H9 (cell line): ENCODE measurements at regions not wholly inside any gene's neighbourhood (a gene's known extent, or its start where the extent isn't known, plus 50 kb on each side); places are given as distances from the start of the nearest gene placed in this dataset.

Experiments used
- DNase-seq: peaks from one replicate; pipeline ENCODE4 v3.0.0-alpha.2; 2017
- H2AFZ ChIP-seq: one replicate; pipeline ENCODE4 v1.6.1; 2013; ENCODE audit warnings: mild to moderate bottlenecking, low read length, control low read depth, moderate library complexity
- H2AK5ac ChIP-seq: 2 replicates; pipeline ENCODE4 v1.6.1; 2013; ENCODE audit warnings: low read length, control low read depth, mixed read lengths; ENCODE audit not compliant: insufficient read length
- H2BK120ac ChIP-seq: one replicate; pipeline ENCODE4 v1.6.1; 2013; ENCODE audit warnings: low read depth, mild to moderate bottlenecking, low read length, control low read depth, inconsistent platforms; ENCODE audit not compliant: poor library complexity, severe bottlenecking
- H2BK12ac ChIP-seq: 2 replicates; pipeline ENCODE4 v1.6.1; 2013; ENCODE audit warnings: low read length, control low read depth, mixed read lengths, low read depth; ENCODE audit not compliant: insufficient read length
- H2BK15ac ChIP-seq: 2 replicates; pipeline ENCODE4 v1.6.1; 2013; ENCODE audit warnings: low read depth, low read length, control low read depth
- H2BK20ac ChIP-seq: one replicate; pipeline ENCODE4 v1.6.1; 2013; ENCODE audit warnings: low read depth, mild to moderate bottlenecking, low read length, control low read depth, inconsistent platforms; ENCODE audit not compliant: poor library complexity, severe bottlenecking
- H2BK5ac ChIP-seq: 2 replicates; pipeline ENCODE4 v1.6.1; 2013; ENCODE audit warnings: low read length, control low read depth, mixed read lengths; ENCODE audit not compliant: insufficient read length
- H3K14ac ChIP-seq: 2 replicates; pipeline ENCODE4 v1.6.1; 2013; ENCODE audit warnings: low read length, control low read depth; ENCODE audit not compliant: insufficient read depth
- H3K18ac ChIP-seq: 2 replicates; pipeline ENCODE4 v1.6.1; 2013; ENCODE audit warnings: low read depth, mild to moderate bottlenecking, mixed read lengths, low read length, control low read depth; ENCODE audit not compliant: insufficient read length
- H3K23ac ChIP-seq: 2 replicates; pipeline ENCODE4 v1.6.1; 2013; ENCODE audit warnings: low read length, control low read depth, mixed read lengths, low read depth; ENCODE audit not compliant: insufficient read length
- H3K23me2 ChIP-seq: 2 replicates; pipeline ENCODE4 v1.6.1; 2013; ENCODE audit warnings: low read depth, mild to moderate bottlenecking, mixed read lengths, low read length, control low read depth; ENCODE audit not compliant: insufficient read length, poor library complexity, severe bottlenecking
- H3K27ac ChIP-seq: 2 replicates; pipeline ENCODE4 v1.5.1; 2013; ENCODE audit warnings: low read length, control low read depth, mixed read lengths, low read depth; ENCODE audit not compliant: insufficient read length
- H3K27me3 ChIP-seq: 2 replicates; pipeline ENCODE4 v1.6.1; 2013; ENCODE audit warnings: low read length, control low read depth, inconsistent platforms; ENCODE audit not compliant: insufficient read depth
- H3K4ac ChIP-seq: 2 replicates; pipeline ENCODE4 v1.6.1; 2013; ENCODE audit warnings: low read depth, mild to moderate bottlenecking, control low read depth, inconsistent platforms, low read length, moderate library complexity
- H3K4me1 ChIP-seq: 2 replicates; pipeline ENCODE4 v1.6.1; 2013; ENCODE audit warnings: low read length, control low read depth, inconsistent platforms; ENCODE audit not compliant: insufficient read depth
- H3K4me2 ChIP-seq: 2 replicates; pipeline ENCODE4 v1.6.1; 2013; ENCODE audit warnings: low read length, control low read depth, mixed read lengths; ENCODE audit not compliant: insufficient read length, insufficient read depth
- H3K56ac ChIP-seq: 2 replicates; pipeline ENCODE4 v1.6.1; 2013; ENCODE audit warnings: low read depth, mild to moderate bottlenecking, mixed read lengths, low read length, control low read depth; ENCODE audit not compliant: insufficient read length
- H3K79me1 ChIP-seq: 2 replicates; pipeline ENCODE4 v1.6.1; 2013; ENCODE audit warnings: low read depth, mild to moderate bottlenecking, moderate library complexity, low read length, control low read depth, inconsistent platforms; ENCODE audit not compliant: insufficient read depth, poor library complexity, severe bottlenecking
- H3K79me2 ChIP-seq: 2 replicates; pipeline ENCODE4 v1.6.1; 2013; ENCODE audit warnings: low read length, control low read depth, inconsistent platforms; ENCODE audit not compliant: insufficient read depth
- H3K9ac ChIP-seq: 2 replicates; pipeline ENCODE4 v1.6.1; 2013; ENCODE audit warnings: low read length, control low read depth, mixed read lengths; ENCODE audit not compliant: insufficient read length; ENCODE audit errors: extremely low read depth
- H3K9me3 ChIP-seq: one replicate; pipeline ENCODE4 v1.6.1; 2013; ENCODE audit warnings: low read depth, low read length, inconsistent platforms; ENCODE audit not compliant: control insufficient read depth
- H3T11ph ChIP-seq: one replicate; pipeline ENCODE4 v1.6.1; 2013; ENCODE audit warnings: mild to moderate bottlenecking, low read length, control low read depth, inconsistent platforms
- H4K20me1 ChIP-seq: one replicate; pipeline ENCODE4 v1.6.1; 2013; ENCODE audit not compliant: control insufficient read depth, insufficient read length, insufficient read depth
- H4K5ac ChIP-seq: 2 replicates; pipeline ENCODE4 v1.6.1; 2013; ENCODE audit warnings: low read depth, mild to moderate bottlenecking, mixed read lengths, low read length, control low read depth; ENCODE audit not compliant: insufficient read length
- H4K8ac ChIP-seq: replicated peaks from 2 replicates; pipeline ENCODE4 v1.6.1; 2013; ENCODE audit warnings: low read length, control low read depth, mixed read lengths, low read depth; ENCODE audit not compliant: insufficient read length
- H4K91ac ChIP-seq: 2 replicates; pipeline ENCODE4 v1.6.1; 2013; ENCODE audit warnings: low read depth, mild to moderate bottlenecking, moderate library complexity, mixed read lengths, low read length, control low read depth; ENCODE audit not compliant: insufficient read length
- H3K27ac Mint-ChIP-seq, 3 experiments: 2 replicates in 2 of 3; 3 replicates in 1 of 3; pipeline ENCODE4 v1.8.0; 2020 to 2021; ENCODE audit warnings: mixed read lengths in 3 of 3, mild to moderate bottlenecking in 1 of 3, moderate library complexity in 1 of 3
- H3K27me3 Mint-ChIP-seq: 2 replicates; pipeline ENCODE4 v1.8.0; 2021; ENCODE audit warnings: low read depth, mild to moderate bottlenecking, moderate library complexity, mixed read lengths
- H3K36me3 Mint-ChIP-seq, 3 experiments: 2 replicates in 2 of 3; 3 replicates in 1 of 3; pipeline ENCODE4 v1.8.0; 2020 to 2021; ENCODE audit warnings: low read depth in 3 of 3, mixed read lengths in 3 of 3; ENCODE audit not compliant: insufficient read depth in 1 of 3
- H3K4me1 Mint-ChIP-seq, 2 experiments: 2 replicates each; pipeline ENCODE4 v1.8.0; 2020; ENCODE audit warnings: mixed read lengths in 2 of 2
- H3K4me3 Mint-ChIP-seq, 2 experiments: 2 replicates in 1 of 2; 3 replicates in 1 of 2; pipeline ENCODE4 v1.8.0; 2020 to 2021; ENCODE audit warnings: mild to moderate bottlenecking in 2 of 2, mixed read lengths in 2 of 2, moderate library complexity in 1 of 2
- H3K9me3 Mint-ChIP-seq, 2 experiments: 2 replicates in 1 of 2; 3 replicates in 1 of 2; pipeline ENCODE4 v1.8.0; 2020; ENCODE audit warnings: mild to moderate bottlenecking in 2 of 2, mixed read lengths in 2 of 2, moderate library complexity in 1 of 2
- WGBS: extraction: QIAGEN DNeasy Blood & Tissue Kit; methylation state at CpG from one replicate; pipeline ENCODE4 v1.1.7; 2013; ENCODE audit warnings: missing lambda C conversion rate, low lambda C conversion rate, mixed read lengths; ENCODE audit not compliant: insufficient read length; ENCODE audit errors: extremely low coverage; 5-methylcytosine and 5-hydroxymethylcytosine counted together
- TF ChIP-seq, protein P1 (sequence below): fragments of 200-600 bp; sonication (generic); conservative IDR thresholded peaks from 3 replicates; pipeline ENCODE4 v1.8.0; 2021; ENCODE audit warnings: antibody characterized with exemption, mild to moderate bottlenecking

DNA sequence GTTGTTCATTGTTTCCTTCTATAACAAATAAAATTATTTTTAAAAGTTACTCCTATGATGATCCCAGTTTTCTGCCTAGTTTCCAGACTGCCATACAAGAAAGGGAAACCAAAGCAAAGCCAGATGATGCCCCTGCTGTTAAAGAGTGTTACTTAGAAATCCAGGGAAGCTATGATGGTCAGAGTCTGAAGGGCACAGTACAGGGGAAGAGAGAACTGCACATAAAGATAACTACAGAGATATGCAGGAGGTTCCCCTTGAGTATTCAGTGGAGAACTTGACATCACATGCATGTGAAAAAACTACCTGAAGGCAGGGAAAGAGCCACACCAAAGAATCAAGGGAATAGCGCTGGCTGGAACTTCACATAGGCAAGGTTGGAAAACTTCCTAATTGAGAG, 494.2 kb upstream of the FSTL5 start:
- Histone ChIP-seq H3K79me1 (no peaks in the 10 kb centered on the region), H4K91ac (no peak overlapping the region), H2BK12ac (no peak overlapping the region), H3K23me2 (no peaks in the 10 kb centered on the region), H3K56ac (no peak overlapping the region), H3K27ac (no peak overlapping the region), H3K4me2 (no peak overlapping the region), H3K4me1 (no peaks in the 10 kb centered on the region; the same call in 1 of the 2 replicates), H3K23ac (no peak overlapping the region), H3K4ac (no peak overlapping the region), H3K18ac (no peak overlapping the region), H4K8ac (no peak overlapping the region), H3K9me3 (no peaks in the 10 kb centered on the region), H3K27me3 (no peaks in the 10 kb centered on the region), H3T11ph (no peak overlapping the region), H4K20me1 (no peaks in the 10 kb centered on the region), H2BK15ac (no peak overlapping the region), H3K79me2 (no peaks in the 10 kb centered on the region), H4K5ac (no peak overlapping the region), H2AK5ac (no peak overlapping the region), H3K14ac (no peak overlapping the region), H3K9ac (no peak overlapping the region), H2BK120ac (no peak overlapping the region), H2BK20ac (no peak overlapping the region), H2BK5ac (no peak overlapping the region), H2AFZ (no peak overlapping the region)
- Mint-ChIP-seq H3K9me3 (peaks cover 0 to 4% of the 10 kb centered on the region in 2 experiments; a peak in 1 of 5 replicates), H3K4me1 (peaks cover 34 to 35% of the 10 kb centered on the region in 2 experiments), H3K27me3 (no peaks in the 10 kb centered on the region), H3K4me3 (no peak overlapping the region), H3K36me3 (peaks cover 0 to 7% (median 0%) of the 10 kb centered on the region in 3 experiments; a peak in 2 of 7 replicates), H3K27ac (no peak overlapping the region)
- DNase-seq, result no peak
- TF ChIP-seq, protein P1, sequence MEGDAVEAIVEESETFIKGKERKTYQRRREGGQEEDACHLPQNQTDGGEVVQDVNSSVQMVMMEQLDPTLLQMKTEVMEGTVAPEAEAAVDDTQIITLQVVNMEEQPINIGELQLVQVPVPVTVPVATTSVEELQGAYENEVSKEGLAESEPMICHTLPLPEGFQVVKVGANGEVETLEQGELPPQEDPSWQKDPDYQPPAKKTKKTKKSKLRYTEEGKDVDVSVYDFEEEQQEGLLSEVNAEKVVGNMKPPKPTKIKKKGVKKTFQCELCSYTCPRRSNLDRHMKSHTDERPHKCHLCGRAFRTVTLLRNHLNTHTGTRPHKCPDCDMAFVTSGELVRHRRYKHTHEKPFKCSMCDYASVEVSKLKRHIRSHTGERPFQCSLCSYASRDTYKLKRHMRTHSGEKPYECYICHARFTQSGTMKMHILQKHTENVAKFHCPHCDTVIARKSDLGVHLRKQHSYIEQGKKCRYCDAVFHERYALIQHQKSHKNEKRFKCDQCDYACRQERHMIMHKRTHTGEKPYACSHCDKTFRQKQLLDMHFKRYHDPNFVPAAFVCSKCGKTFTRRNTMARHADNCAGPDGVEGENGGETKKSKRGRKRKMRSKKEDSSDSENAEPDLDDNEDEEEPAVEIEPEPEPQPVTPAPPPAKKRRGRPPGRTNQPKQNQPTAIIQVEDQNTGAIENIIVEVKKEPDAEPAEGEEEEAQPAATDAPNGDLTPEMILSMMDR, result no peak
- no CpG with 5 or more reads among the region's 1 CpG for WGBS
